OCI-LY3 (cell line): ENCODE measurements at regions not wholly inside any gene's neighbourhood (a gene's known extent, or its start where the extent isn't known, plus 50 kb on each side); places are given as distances from the start of the nearest gene placed in this dataset.

Experiments
- H2AFZ ChIP-seq: fragments of 200-600, 300-600 bp; shearing (Covaris generic); 2 replicates; pipeline ENCODE4 v1.6.0; 2014; ENCODE audit warnings: antibody characterized with exemption, low read depth, low read length
- H3K27ac ChIP-seq: fragments of 200-600, 300-600 bp; sonication (generic); 2 replicates; pipeline ENCODE4 v1.5.1; 2014; ENCODE audit warnings: mild to moderate bottlenecking, low read length, moderate library complexity, mixed read lengths
- H3K27me3 ChIP-seq: fragments of 200-600, 300-600 bp; sonication (generic); 2 replicates; pipeline ENCODE4 v1.6.1; 2014; ENCODE audit warnings: low read depth, low read length, mixed read lengths
- H3K36me3 ChIP-seq: fragments of 200-600, 300-600 bp; sonication (generic); replicated peaks from 2 replicates; pipeline ENCODE3; 2014; ENCODE audit warnings: low read depth, low read length, mixed read lengths
- H3K4me1 ChIP-seq: fragments of 300-600, 200-600 bp; sonication (generic); 2 replicates; pipeline ENCODE4 v1.6.1; 2014; ENCODE audit warnings: low read length, mixed read lengths
- H3K4me2 ChIP-seq: fragments of 200-600, 300-600 bp; sonication (generic); 2 replicates; pipeline ENCODE4 v1.6.1; 2014; ENCODE audit warnings: low read length, mixed read lengths
- H3K4me3 ChIP-seq: fragments of 300-600, 200-600 bp; sonication (generic); 2 replicates; pipeline ENCODE4 v1.5.1; 2014; ENCODE audit warnings: antibody characterized with exemption, mild to moderate bottlenecking, low read length, moderate library complexity
- H3K79me2 ChIP-seq: fragments of 300-600, 200-600 bp; shearing (Covaris generic); 2 replicates; pipeline ENCODE4 v1.6.1; 2014; ENCODE audit warnings: mild to moderate bottlenecking, low read length, mixed read lengths
- H3K9ac ChIP-seq: fragments of 300-600, 200-600 bp; shearing (Covaris generic); 2 replicates; pipeline ENCODE4 v1.6.0; 2014; ENCODE audit warnings: mild to moderate bottlenecking, low read length, moderate library complexity
- H3K9me3 ChIP-seq: fragments of 200-600, 300-600 bp; shearing (Covaris generic); 2 replicates; pipeline ENCODE4 v1.6.1; 2014; ENCODE audit warnings: low read length, mixed read lengths; ENCODE audit not compliant: insufficient read depth
- H4K20me1 ChIP-seq: fragments of 200-600, 300-600 bp; sonication (generic); 2 replicates; pipeline ENCODE4 v1.6.1; 2016; ENCODE audit warnings: low read length, mixed read lengths; ENCODE audit not compliant: insufficient read depth
- CTCF ChIP-seq: fragments of 200-600, 300-600 bp; sonication (generic); IDR thresholded peaks from 2 replicates; pipeline ENCODE4 v1.5.1; 2014; ENCODE audit warnings: antibody characterized with exemption, low read length, low read depth
- EZH2phosphoT487 ChIP-seq: fragments of 200-600 bp; shearing (Covaris generic); IDR thresholded peaks from 2 replicates; pipeline ENCODE4 v1.6.1; 2018; ENCODE audit warnings: antibody characterized with exemption, mixed run types, low read depth

GRCh38 chr5:67694810-67695191 is 498.2 kb upstream of the CD180 start:
- H3K27ac ChIP-seq, result no peak overlapping the region
- H4K20me1 ChIP-seq, result no peaks in the 10 kb centered on the region
- no peaks in the 10 kb centered on the region for H3K79me2 ChIP-seq
- TF ChIP-seq CTCF (no peak), EZH2phosphoT487 (no peak)
- H3K4me3 ChIP-seq, result no peak overlapping the region
- no peak overlapping the region for H3K4me2 ChIP-seq
- no peaks in the 10 kb centered on the region for H3K4me1 ChIP-seq
- H3K27me3 ChIP-seq, result no peaks in the 10 kb centered on the region
- no peak overlapping the region for H3K9ac ChIP-seq
- H3K36me3 ChIP-seq, result no peaks in the 10 kb centered on the region
- H3K9me3 ChIP-seq, result no peaks in the 10 kb centered on the region
- no peak overlapping the region for H2AFZ ChIP-seq

GRCh38 chr5:67693956-67694809 is 497.6 kb upstream of the CD180 start:
- TF ChIP-seq EZH2phosphoT487 (no peak), CTCF (no peak)
- no peak overlapping the region for H3K4me3 ChIP-seq
- H3K9me3 ChIP-seq, result no peaks in the 10 kb centered on the region
- no peaks in the 10 kb centered on the region for H3K4me1 ChIP-seq
- H4K20me1 ChIP-seq, result no peaks in the 10 kb centered on the region
- no peaks in the 10 kb centered on the region for H3K79me2 ChIP-seq
- H2AFZ ChIP-seq, result no peak overlapping the region
- no peaks in the 10 kb centered on the region for H3K27me3 ChIP-seq
- H3K4me2 ChIP-seq, result no peak overlapping the region
- H3K36me3 ChIP-seq, result no peaks in the 10 kb centered on the region
- no peak overlapping the region for H3K27ac ChIP-seq
- no peak overlapping the region for H3K9ac ChIP-seq

GRCh38 chr5:67686746-67687145 is 490.1 kb upstream of the CD180 start:
- H3K4me1 ChIP-seq, result no peaks in the 10 kb centered on the region
- no peaks in the 10 kb centered on the region for H3K36me3 ChIP-seq
- H3K79me2 ChIP-seq, result no peaks in the 10 kb centered on the region
- H2AFZ ChIP-seq, result no peak overlapping the region
- H3K9ac ChIP-seq, result no peak overlapping the region
- no peak overlapping the region for H3K4me3 ChIP-seq
- H3K9me3 ChIP-seq, result no peaks in the 10 kb centered on the region
- no peak overlapping the region for H3K27ac ChIP-seq
- no peak for TF ChIP-seq CTCF
- TF ChIP-seq EZH2phosphoT487, result no peak
- no peak overlapping the region for H3K4me2 ChIP-seq
- H4K20me1 ChIP-seq, result no peaks in the 10 kb centered on the region
- no peaks in the 10 kb centered on the region for H3K27me3 ChIP-seq

- no peak overlapping the region for H3K4me2 ChIP-seq
- H2AFZ ChIP-seq, result no peak overlapping the region
- H3K9ac ChIP-seq, result no peak overlapping the region
- H4K20me1 ChIP-seq, result no peaks in the 10 kb centered on the region
- no peak for TF ChIP-seq CTCF
- TF ChIP-seq EZH2phosphoT487, result no peak
- no peaks in the 10 kb centered on the region for H3K9me3 ChIP-seq
- no peaks in the 10 kb centered on the region for H3K4me1 ChIP-seq
- no peaks in the 10 kb centered on the region for H3K36me3 ChIP-seq
- H3K27ac ChIP-seq, result no peak overlapping the region
- no peaks in the 10 kb centered on the region for H3K27me3 ChIP-seq
- no peak overlapping the region for H3K4me3 ChIP-seq
- H3K79me2 ChIP-seq, result no peaks in the 10 kb centered on the region
Measured at GRCh38 chr5:67681703-67682102, 485.1 kb upstream of the CD180 start.
